ENCODE measurements at regions not wholly inside any gene's neighbourhood (a gene's known extent, or its start where the extent isn't known, plus 50 kb on each side); places are given as distances from the start of the nearest gene placed in this dataset.

GRCh38 chr15:47639042-47639441 is 78.3 kb upstream of the SEMA6D start:
- FAIRE-seq = no peak
- in situ Hi-C loops (cut with MboI) = no loop called here

More at GRCh38 chr15:47639042-47639441, 78.3 kb upstream of the SEMA6D start:
- H4K20me1 ChIP-seq (ENCODE audit: control insufficient read depth, insufficient read depth) = no peaks in the 10 kb centered on the region
- no peaks in the 10 kb centered on the region for H3K9me3 ChIP-seq (replicated peaks; ENCODE audit: control insufficient read depth, insufficient read depth, low read length)
- DNase-seq (ENCODE audit: low read depth, low spot score) (no peak), ATAC-seq (no peak)
- H3K36me3 ChIP-seq (ENCODE audit: control insufficient read depth in 2 of 2, insufficient read depth in 2 of 2, low read length in 1 of 2) = no peaks in the 10 kb centered on the region
- no peaks in the 10 kb centered on the region for H3K4me1 ChIP-seq (ENCODE audit: control insufficient read depth, insufficient read depth, low read length)
- no peak overlapping the region for H3K4me2 ChIP-seq (ENCODE audit: control insufficient read depth, insufficient read depth)
- WGBS (ENCODE audit: insufficient coverage, insufficient replicate concordance, low lambda C conversion rate, missing lambda C conversion rate) = 0% methylated on average over 1 of the region's 1 CpG
- ChIA-PET CTCF (no interaction called here), SMC1A (ENCODE audit: uncharacterized antibody, unreplicated experiment) (no interaction called here), POLR2A (no interaction called here), RAD21 (ENCODE audit: unreplicated experiment) (no interaction called here)
- no peak overlapping the region for H2AFZ ChIP-seq (ENCODE audit: control insufficient read depth, low read depth, low read length)
- H3K27me3 ChIP-seq (replicated peaks in 1 of 2; ENCODE audit: control insufficient read depth in 2 of 2, insufficient read depth in 2 of 2, low read length in 1 of 2) = no peaks in the 10 kb centered on the region; a peak in 1 of 4 replicates
- no peak overlapping the region for H3K9ac ChIP-seq (ENCODE audit: control insufficient read depth, insufficient read depth, low read length)
- no peak overlapping the region for H3K27ac ChIP-seq (ENCODE audit: control insufficient read depth, insufficient read depth)
- intact Hi-C loops (cut with micrococcal nuclease; ENCODE audit: unreplicated experiment) = no loop called here
- no peaks in the 10 kb centered on the region for H3K79me2 ChIP-seq (ENCODE audit: control insufficient read depth, insufficient read depth, low read length)
- no TSS peak for BruUV-seq (replicated peaks)
- H3K4me3 ChIP-seq = no peak overlapping the region
- no peak for TF ChIP-seq SRF (IDR thresholded peaks at IDR 0.05; ENCODE audit: low read depth in 2 of 2, low read length in 2 of 2)
- no peak for TF ChIP-seq SUZ12 (IDR thresholded peaks at IDR 0.05; ENCODE audit: unreplicated experiment)
- no peak for TF ChIP-seq HDAC2 (IDR thresholded peaks at IDR 0.05)
- no peak for TF ChIP-seq MXI1 (IDR thresholded peaks at IDR 0.05; ENCODE audit: low read depth, low read length)
- no peak for TF ChIP-seq SMAD1 (IDR thresholded peaks at IDR 0.05; ENCODE audit: low read depth, partially characterized antibody)
- TF ChIP-seq TARDBP (IDR thresholded peaks at IDR 0.05; ENCODE audit: borderline replicate concordance) = no peak
- TF ChIP-seq FOS (IDR thresholded peaks at IDR 0.05; ENCODE audit: borderline replicate concordance, extremely low read depth, insufficient read length) = no peak
- no peak for TF ChIP-seq CUX1 (IDR thresholded peaks at IDR 0.05; ENCODE audit: insufficient replicate concordance, low read depth, low read length)

Measured in GM12878 (cell line).